ENCODE measurements at regions not wholly inside any gene's neighbourhood (a gene's known extent, or its start where the extent isn't known, plus 50 kb on each side); places are given as distances from the start of the nearest gene placed in this dataset.

GRCh38 chr18:24817587-24818371, 357.3 kb downstream of the HRH4 start:
- TF ChIP-seq, protein P1, sequence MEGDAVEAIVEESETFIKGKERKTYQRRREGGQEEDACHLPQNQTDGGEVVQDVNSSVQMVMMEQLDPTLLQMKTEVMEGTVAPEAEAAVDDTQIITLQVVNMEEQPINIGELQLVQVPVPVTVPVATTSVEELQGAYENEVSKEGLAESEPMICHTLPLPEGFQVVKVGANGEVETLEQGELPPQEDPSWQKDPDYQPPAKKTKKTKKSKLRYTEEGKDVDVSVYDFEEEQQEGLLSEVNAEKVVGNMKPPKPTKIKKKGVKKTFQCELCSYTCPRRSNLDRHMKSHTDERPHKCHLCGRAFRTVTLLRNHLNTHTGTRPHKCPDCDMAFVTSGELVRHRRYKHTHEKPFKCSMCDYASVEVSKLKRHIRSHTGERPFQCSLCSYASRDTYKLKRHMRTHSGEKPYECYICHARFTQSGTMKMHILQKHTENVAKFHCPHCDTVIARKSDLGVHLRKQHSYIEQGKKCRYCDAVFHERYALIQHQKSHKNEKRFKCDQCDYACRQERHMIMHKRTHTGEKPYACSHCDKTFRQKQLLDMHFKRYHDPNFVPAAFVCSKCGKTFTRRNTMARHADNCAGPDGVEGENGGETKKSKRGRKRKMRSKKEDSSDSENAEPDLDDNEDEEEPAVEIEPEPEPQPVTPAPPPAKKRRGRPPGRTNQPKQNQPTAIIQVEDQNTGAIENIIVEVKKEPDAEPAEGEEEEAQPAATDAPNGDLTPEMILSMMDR (IDR thresholded peaks at IDR 0.05): no peak
- no peak for TF ChIP-seq POLR2A (IDR thresholded peaks at IDR 0.05)

Data from uterus (tissue), 2 donors.